Activated T-cell treated with anti-CD3 and anti-CD28 coated beads, Interleukin-2, amount 50 U/mL, for 24 hours (primary cell): ENCODE measurements at regions not wholly inside any gene's neighbourhood (a gene's known extent, or its start where the extent isn't known, plus 50 kb on each side); places are given as distances from the start of the nearest gene placed in this dataset.
A peak's percentile ranks its signal among the peaks of the same experiment; 100 is the strongest.
"Not testable (repeated sequence)": the region's sequence is repeated elsewhere in the genome, so short reads cannot be mapped to it uniquely, and the experiment has no call there.

ENCODE experiments used
- DNase-seq: peaks from one replicate; pipeline ENCODE4 v3.0.0-alpha.2; 2020
- H3K27ac Mint-ChIP-seq: 2 replicates; pipeline ENCODE4 v1.8.0; 2020; ENCODE audit warnings: mild to moderate bottlenecking, mixed read lengths
- H3K27me3 Mint-ChIP-seq: 2 replicates; pipeline ENCODE4 v1.8.0; 2020; ENCODE audit warnings: mixed read lengths
- H3K36me3 Mint-ChIP-seq: 2 replicates; pipeline ENCODE4 v1.8.0; 2020; ENCODE audit warnings: low read depth, mixed read lengths
- H3K4me1 Mint-ChIP-seq: 2 replicates; pipeline ENCODE4 v1.8.0; 2020; ENCODE audit warnings: low read depth, mixed read lengths
- H3K4me3 Mint-ChIP-seq: 2 replicates; pipeline ENCODE4 v1.8.0; 2020; ENCODE audit warnings: mild to moderate bottlenecking, moderate library complexity, mixed read lengths
- H3K9me3 Mint-ChIP-seq: 2 replicates; pipeline ENCODE4 v1.8.0; 2020; ENCODE audit warnings: mixed read lengths

GRCh38 chr1:30447080-30447479 lies 276.3 kb downstream of the MATN1 start:
- no peak overlapping the region for H3K27ac Mint-ChIP-seq
- no peak overlapping the region for H3K4me3 Mint-ChIP-seq
- H3K9me3 Mint-ChIP-seq, result no peaks in the 10 kb centered on the region
- no peaks in the 10 kb centered on the region for H3K4me1 Mint-ChIP-seq
- DNase-seq, result no peak
- no peaks in the 10 kb centered on the region for H3K36me3 Mint-ChIP-seq
- H3K27me3 Mint-ChIP-seq, result no peaks in the 10 kb centered on the region

- Mint-ChIP-seq H3K36me3 (no peaks in the 10 kb centered on the region), H3K4me1 (no peaks in the 10 kb centered on the region), H3K27ac (no peak overlapping the region), H3K9me3 (no peaks in the 10 kb centered on the region), H3K4me3 (no peak overlapping the region), H3K27me3 (no peaks in the 10 kb centered on the region)
- DNase-seq, result no peak
These were observed 276.9 kb downstream of the MATN1 start for GRCh38 chr1:30446508-30446907.

GRCh38 chr1:30446095-30446494 lies 277.3 kb downstream of the MATN1 start:
- no peaks in the 10 kb centered on the region for H3K36me3 Mint-ChIP-seq
- H3K9me3 Mint-ChIP-seq, result no peaks in the 10 kb centered on the region
- no peak overlapping the region for H3K4me3 Mint-ChIP-seq
- no peak for DNase-seq
- H3K27me3 Mint-ChIP-seq, result no peaks in the 10 kb centered on the region
- no peak overlapping the region for H3K27ac Mint-ChIP-seq
- no peaks in the 10 kb centered on the region for H3K4me1 Mint-ChIP-seq

GRCh38 chr1:30445449-30445848 lies 277.9 kb downstream of the MATN1 start:
- H3K36me3 Mint-ChIP-seq, result no peaks in the 10 kb centered on the region
- H3K4me3 Mint-ChIP-seq, result no peak overlapping the region
- no peak for DNase-seq
- no peaks in the 10 kb centered on the region for H3K4me1 Mint-ChIP-seq
- no peak overlapping the region for H3K27ac Mint-ChIP-seq
- H3K27me3 Mint-ChIP-seq, result no peaks in the 10 kb centered on the region
- no peaks in the 10 kb centered on the region for H3K9me3 Mint-ChIP-seq

GRCh38 chr1:30444850-30445249 lies 278.5 kb downstream of the MATN1 start:
- no peak overlapping the region for H3K4me3 Mint-ChIP-seq
- H3K4me1 Mint-ChIP-seq, result no peaks in the 10 kb centered on the region
- H3K27ac Mint-ChIP-seq, result no peak overlapping the region
- no peaks in the 10 kb centered on the region for H3K9me3 Mint-ChIP-seq
- H3K36me3 Mint-ChIP-seq, result no peaks in the 10 kb centered on the region
- no peaks in the 10 kb centered on the region for H3K27me3 Mint-ChIP-seq
- DNase-seq, result no peak

GRCh38 chr1:30444401-30444800 lies 279.0 kb downstream of the MATN1 start:
- H3K36me3 Mint-ChIP-seq, result no peaks in the 10 kb centered on the region
- H3K4me1 Mint-ChIP-seq, result no peaks in the 10 kb centered on the region
- no peak overlapping the region for H3K4me3 Mint-ChIP-seq
- no peaks in the 10 kb centered on the region for H3K9me3 Mint-ChIP-seq
- no peaks in the 10 kb centered on the region for H3K27me3 Mint-ChIP-seq
- no peak overlapping the region for H3K27ac Mint-ChIP-seq
- no peak for DNase-seq

GRCh38 chr1:30438274-30438673 lies 285.1 kb downstream of the MATN1 start:
- not testable (repeated sequence) for H3K4me1 Mint-ChIP-seq, H3K4me3 Mint-ChIP-seq, DNase-seq, H3K27ac Mint-ChIP-seq, H3K36me3 Mint-ChIP-seq
- peaks cover 26% of the 10 kb centered on the region for H3K27me3 Mint-ChIP-seq
- peaks cover 14% of the 10 kb centered on the region for H3K9me3 Mint-ChIP-seq

GRCh38 chr1:30437059-30437576 lies 286.3 kb downstream of the MATN1 start:
- no peak overlapping the region for H3K27ac Mint-ChIP-seq
- no peaks in the 10 kb centered on the region for H3K4me1 Mint-ChIP-seq
- peaks cover 26% of the 10 kb centered on the region for H3K27me3 Mint-ChIP-seq
- DNase-seq, result peak; percentile 3
- H3K36me3 Mint-ChIP-seq, result no peaks in the 10 kb centered on the region
- H3K4me3 Mint-ChIP-seq, result no peak overlapping the region
- peaks cover 14% of the 10 kb centered on the region for H3K9me3 Mint-ChIP-seq

GRCh38 chr1:30427545-30427944 lies 295.8 kb downstream of the MATN1 start:
- DNase-seq, result no peak
- Mint-ChIP-seq H3K27me3 (peaks cover 57% of the 10 kb centered on the region), H3K36me3 (no peaks in the 10 kb centered on the region), H3K27ac (no peak overlapping the region), H3K4me1 (no peaks in the 10 kb centered on the region), H3K4me3 (no peak overlapping the region), H3K9me3 (peaks cover 16% of the 10 kb centered on the region)

- Mint-ChIP-seq H3K36me3 (no peaks in the 10 kb centered on the region), H3K27me3 (peaks cover 54% of the 10 kb centered on the region), H3K4me3 (no peak overlapping the region), H3K4me1 (no peaks in the 10 kb centered on the region), H3K27ac (no peak overlapping the region), H3K9me3 (peaks cover 16% of the 10 kb centered on the region)
- DNase-seq, result no peak
These were observed 298.3 kb downstream of the MATN1 start for GRCh38 chr1:30425046-30425445.

- no peak for DNase-seq
- Mint-ChIP-seq H3K9me3 (peaks cover 13% of the 10 kb centered on the region), H3K27me3 (peaks cover 47% of the 10 kb centered on the region), H3K4me3 (no peak overlapping the region), H3K4me1 (no peaks in the 10 kb centered on the region), H3K36me3 (no peaks in the 10 kb centered on the region), H3K27ac (no peak overlapping the region)
These were observed 299.8 kb downstream of the MATN1 start for GRCh38 chr1:30423570-30423969.

- peak; percentile 11 for DNase-seq
- H3K27ac Mint-ChIP-seq, result no peak overlapping the region
- H3K4me1 Mint-ChIP-seq, result no peaks in the 10 kb centered on the region
- H3K36me3 Mint-ChIP-seq, result no peaks in the 10 kb centered on the region
- H3K27me3 Mint-ChIP-seq, result peaks cover 40% of the 10 kb centered on the region
- H3K4me3 Mint-ChIP-seq, result no peak overlapping the region
- H3K9me3 Mint-ChIP-seq, result peaks cover 2% of the 10 kb centered on the region
These were observed 301.1 kb downstream of the MATN1 start for GRCh38 chr1:30422251-30422650.

- no peaks in the 10 kb centered on the region for H3K4me1 Mint-ChIP-seq
- peaks cover 30% of the 10 kb centered on the region for H3K27me3 Mint-ChIP-seq
- DNase-seq, result peak; percentile 9
- no peaks in the 10 kb centered on the region for H3K36me3 Mint-ChIP-seq
- no peak overlapping the region for H3K27ac Mint-ChIP-seq
- H3K4me3 Mint-ChIP-seq, result no peak overlapping the region
- no peaks in the 10 kb centered on the region for H3K9me3 Mint-ChIP-seq
These were observed 302.8 kb downstream of the MATN1 start for GRCh38 chr1:30420519-30421050.

GRCh38 chr1:30419831-30420230 lies 303.6 kb downstream of the MATN1 start:
- no peak for DNase-seq
- Mint-ChIP-seq H3K4me3 (no peak overlapping the region), H3K36me3 (no peaks in the 10 kb centered on the region), H3K27me3 (peaks cover 26% of the 10 kb centered on the region), H3K27ac (no peak overlapping the region), H3K4me1 (no peaks in the 10 kb centered on the region), H3K9me3 (no peaks in the 10 kb centered on the region)

- peak; percentile 11 for DNase-seq
- H3K9me3 Mint-ChIP-seq, result no peaks in the 10 kb centered on the region
- no peak overlapping the region for H3K27ac Mint-ChIP-seq
- H3K4me1 Mint-ChIP-seq, result no peaks in the 10 kb centered on the region
- peaks cover 20% of the 10 kb centered on the region for H3K27me3 Mint-ChIP-seq
- no peak overlapping the region for H3K4me3 Mint-ChIP-seq
- no peaks in the 10 kb centered on the region for H3K36me3 Mint-ChIP-seq
These were observed 304.3 kb downstream of the MATN1 start for GRCh38 chr1:30418939-30419720.
